Lower lobe of right lung (tissue), 2 donors: ENCODE measurements at regions not wholly inside any gene's neighbourhood (a gene's known extent, or its start where the extent isn't known, plus 50 kb on each side); places are given as distances from the start of the nearest gene placed in this dataset.

Experiments
- ATAC-seq, 2 donors: fragments of 200-7000 bp; cut with Tn5 transposase; one replicate each; pipeline ENCODE4 v1.9.1; 2020 to 2022; ENCODE audit warnings: mild to moderate bottlenecking in 2 of 2, moderate library complexity in 2 of 2
- DNase-seq: peaks from one replicate; pipeline ENCODE4 v3.0.0-alpha.2; 2020
- H3K27ac ChIP-seq: fragments of 200-600 bp; one replicate; pipeline ENCODE4 v1.8.0; 2022
- H3K27me3 ChIP-seq: fragments of 200-600 bp; one replicate; pipeline ENCODE4 v1.8.0; 2022; ENCODE audit warnings: low read depth
- H3K36me3 ChIP-seq: fragments of 200-600 bp; one replicate; pipeline ENCODE4 v1.8.0; 2022; ENCODE audit warnings: mild to moderate bottlenecking
- H3K4me1 ChIP-seq: fragments of 200-600 bp; one replicate; pipeline ENCODE4 v1.8.0; 2022
- H3K4me3 ChIP-seq: fragments of 200-600 bp; one replicate; pipeline ENCODE4 v1.8.0; 2022; ENCODE audit warnings: mild to moderate bottlenecking
- H3K9me3 ChIP-seq: fragments of 200-600 bp; one replicate; pipeline ENCODE4 v1.8.0; 2022
- intact Hi-C: fragments of 100-400 bp; cut with DNase I; formaldehyde crosslinking; loops from one replicate; pipeline ENCODE4 v1.11.0; 2022
- TF ChIP-seq, protein P1 (sequence below): fragments of 200-600 bp; IDR thresholded peaks from one replicate; pipeline ENCODE4 v1.8.0; 2022; ENCODE audit warnings: antibody characterized with exemption, mild to moderate bottlenecking
- donor health status: DM: no; HTN: yes; CAD: no; lungs with severe emphysema.

DNA sequence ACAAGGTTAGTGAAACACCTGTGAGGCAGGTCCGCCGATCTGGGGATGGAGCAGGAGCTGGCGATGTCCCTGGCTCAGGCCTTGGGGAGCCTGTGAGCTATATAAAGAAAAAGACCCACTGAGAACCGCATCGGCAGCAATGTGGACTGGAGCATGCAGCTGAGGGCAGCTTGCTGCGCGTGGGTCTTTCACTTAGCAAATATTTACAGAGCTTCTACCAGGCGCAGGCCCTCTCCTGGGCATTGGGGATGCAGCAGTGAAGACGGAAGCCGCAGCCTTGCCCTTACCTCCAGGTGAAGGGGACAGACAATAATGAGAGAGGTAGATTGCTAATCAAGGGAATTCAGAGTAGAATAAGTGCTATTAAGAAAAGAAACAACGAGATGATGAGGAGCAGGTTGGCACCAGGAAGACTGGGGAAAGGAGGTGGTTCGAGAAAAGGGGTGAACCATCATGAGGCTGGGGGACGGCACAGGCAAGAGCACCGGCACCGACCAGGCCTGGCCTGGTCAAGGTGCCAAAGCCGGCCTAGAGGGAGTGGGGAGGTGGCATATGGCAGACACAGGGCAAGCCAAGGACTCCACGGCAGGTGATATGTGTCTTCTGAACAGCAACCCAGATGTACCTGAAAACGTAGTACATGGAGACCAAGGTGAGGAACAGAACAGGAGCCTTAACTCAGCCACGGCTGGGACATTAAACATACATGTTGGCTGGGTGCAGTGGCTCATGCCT lies 60.7 kb upstream of the PAX7 start:
- H3K4me3 ChIP-seq = no peak overlapping the region
- no peaks in the 10 kb centered on the region for H3K36me3 ChIP-seq
- H3K4me1 ChIP-seq = no peaks in the 10 kb centered on the region
- H3K9me3 ChIP-seq = peaks cover 7% of the 10 kb centered on the region
- H3K27me3 ChIP-seq = peaks cover 5% of the 10 kb centered on the region
- TF ChIP-seq, protein P1, sequence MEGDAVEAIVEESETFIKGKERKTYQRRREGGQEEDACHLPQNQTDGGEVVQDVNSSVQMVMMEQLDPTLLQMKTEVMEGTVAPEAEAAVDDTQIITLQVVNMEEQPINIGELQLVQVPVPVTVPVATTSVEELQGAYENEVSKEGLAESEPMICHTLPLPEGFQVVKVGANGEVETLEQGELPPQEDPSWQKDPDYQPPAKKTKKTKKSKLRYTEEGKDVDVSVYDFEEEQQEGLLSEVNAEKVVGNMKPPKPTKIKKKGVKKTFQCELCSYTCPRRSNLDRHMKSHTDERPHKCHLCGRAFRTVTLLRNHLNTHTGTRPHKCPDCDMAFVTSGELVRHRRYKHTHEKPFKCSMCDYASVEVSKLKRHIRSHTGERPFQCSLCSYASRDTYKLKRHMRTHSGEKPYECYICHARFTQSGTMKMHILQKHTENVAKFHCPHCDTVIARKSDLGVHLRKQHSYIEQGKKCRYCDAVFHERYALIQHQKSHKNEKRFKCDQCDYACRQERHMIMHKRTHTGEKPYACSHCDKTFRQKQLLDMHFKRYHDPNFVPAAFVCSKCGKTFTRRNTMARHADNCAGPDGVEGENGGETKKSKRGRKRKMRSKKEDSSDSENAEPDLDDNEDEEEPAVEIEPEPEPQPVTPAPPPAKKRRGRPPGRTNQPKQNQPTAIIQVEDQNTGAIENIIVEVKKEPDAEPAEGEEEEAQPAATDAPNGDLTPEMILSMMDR = no peak
- H3K27ac ChIP-seq = no peak overlapping the region
- no peak for DNase-seq
- intact Hi-C loops = no loop called here
- ATAC-seq = no peak

DNA sequence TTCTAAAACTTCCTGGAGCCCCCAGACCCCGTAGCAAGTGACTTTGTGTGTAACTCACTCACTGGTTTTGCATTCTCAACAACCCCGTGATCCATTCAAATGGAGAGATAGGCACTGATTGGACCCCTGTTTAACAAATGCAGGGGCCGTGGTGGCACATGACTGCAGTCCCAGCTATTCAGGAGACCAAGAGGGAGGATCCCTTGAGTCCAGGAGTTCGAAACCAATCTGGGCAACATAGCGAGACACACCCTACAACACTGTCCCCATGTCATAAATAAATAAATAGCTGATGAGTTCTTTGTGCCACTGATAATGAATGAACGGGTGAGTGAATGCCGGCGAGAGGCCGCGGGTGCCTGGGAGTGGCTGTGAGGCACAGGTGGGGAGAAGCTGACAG lies 59.4 kb upstream of the PAX7 start:
- Histone ChIP-seq H3K4me1 (no peaks in the 10 kb centered on the region), H3K27ac (no peak overlapping the region), H3K27me3 (peaks cover 7% of the 10 kb centered on the region), H3K4me3 (no peak overlapping the region), H3K36me3 (no peaks in the 10 kb centered on the region), H3K9me3 (peaks cover 7% of the 10 kb centered on the region)
- ATAC-seq (no peak), DNase-seq (no peak)
- TF ChIP-seq, protein P1 = no peak
- intact Hi-C loops = no loop called here

DNA sequence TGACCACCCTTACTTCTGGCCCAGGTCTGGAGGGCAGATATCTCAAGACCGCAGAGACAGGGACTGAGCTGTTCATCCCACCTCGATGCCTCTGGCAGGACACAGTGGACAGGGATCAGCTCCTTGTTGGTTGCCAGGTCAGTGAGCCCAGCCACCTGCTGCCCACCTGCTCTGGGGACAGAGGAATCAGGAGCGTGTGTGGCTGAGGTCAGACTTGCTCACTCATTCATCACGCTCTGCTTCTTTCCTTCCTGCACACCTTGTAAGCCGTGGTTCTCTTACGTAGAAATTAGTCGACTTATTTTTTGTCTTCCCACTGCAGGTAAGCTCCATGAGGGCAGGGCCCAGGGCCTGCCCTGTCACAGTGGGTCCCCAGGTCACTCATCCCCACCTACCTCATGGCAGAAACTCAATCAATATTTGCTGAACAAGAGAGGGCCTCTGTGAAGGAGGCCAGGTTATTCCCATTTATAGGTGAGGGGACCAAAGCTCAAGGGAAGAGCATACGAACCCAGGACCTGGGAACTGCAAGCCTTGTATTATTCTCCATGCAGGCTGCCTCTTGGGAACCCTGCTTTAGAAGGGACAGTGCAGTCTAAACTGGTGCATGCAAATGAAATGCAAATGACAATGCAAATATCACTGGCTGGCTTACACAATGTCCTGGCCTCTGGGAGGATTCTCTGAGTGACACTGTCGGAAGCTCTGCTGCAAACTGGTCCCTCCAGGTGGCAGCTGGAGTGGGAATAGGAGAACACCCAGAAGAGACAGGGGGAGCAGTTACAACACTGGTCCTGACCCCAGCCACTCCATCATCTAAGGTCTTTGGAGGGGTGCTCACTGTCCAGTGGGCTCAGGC lies 58.4 kb upstream of the PAX7 start:
- Histone ChIP-seq H3K36me3 (no peaks in the 10 kb centered on the region), H3K4me3 (no peak overlapping the region), H3K4me1 (no peaks in the 10 kb centered on the region), H3K9me3 (peaks cover 7% of the 10 kb centered on the region), H3K27me3 (peaks cover 7% of the 10 kb centered on the region), H3K27ac (no peak overlapping the region)
- intact Hi-C loops = no loop called here
- DNase-seq (no peak), ATAC-seq (no peak)
- TF ChIP-seq, protein P1 = no peak

DNA sequence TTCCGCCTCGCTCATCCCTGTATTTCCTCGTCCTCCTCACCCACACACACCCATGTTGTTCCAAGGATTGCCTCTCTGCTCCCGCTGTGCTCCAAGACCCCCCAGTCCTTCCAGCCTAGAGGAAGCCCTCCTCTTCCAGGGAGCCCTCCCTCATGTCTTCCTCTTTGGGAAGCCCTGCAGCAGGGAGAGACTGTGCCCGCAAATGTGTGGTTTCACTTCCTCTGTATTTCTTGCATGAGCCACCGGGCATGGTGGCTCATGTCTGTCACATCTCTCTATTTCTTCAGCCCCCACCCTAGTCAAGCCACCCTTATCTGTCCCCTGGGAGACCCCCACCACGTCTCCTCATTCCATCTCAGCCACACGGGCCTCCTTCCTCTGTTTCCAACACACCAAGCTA lies 57.5 kb upstream of the PAX7 start:
- H3K27ac ChIP-seq = no peak overlapping the region
- intact Hi-C loops = no loop called here
- TF ChIP-seq, protein P1 = no peak
- no peaks in the 10 kb centered on the region for H3K36me3 ChIP-seq
- no peak for ATAC-seq
- H3K4me3 ChIP-seq = no peak overlapping the region
- peaks cover under 1% of the 10 kb centered on the region for H3K9me3 ChIP-seq
- no peak for DNase-seq
- H3K4me1 ChIP-seq = no peaks in the 10 kb centered on the region
- peaks cover 7% of the 10 kb centered on the region for H3K27me3 ChIP-seq

DNA sequence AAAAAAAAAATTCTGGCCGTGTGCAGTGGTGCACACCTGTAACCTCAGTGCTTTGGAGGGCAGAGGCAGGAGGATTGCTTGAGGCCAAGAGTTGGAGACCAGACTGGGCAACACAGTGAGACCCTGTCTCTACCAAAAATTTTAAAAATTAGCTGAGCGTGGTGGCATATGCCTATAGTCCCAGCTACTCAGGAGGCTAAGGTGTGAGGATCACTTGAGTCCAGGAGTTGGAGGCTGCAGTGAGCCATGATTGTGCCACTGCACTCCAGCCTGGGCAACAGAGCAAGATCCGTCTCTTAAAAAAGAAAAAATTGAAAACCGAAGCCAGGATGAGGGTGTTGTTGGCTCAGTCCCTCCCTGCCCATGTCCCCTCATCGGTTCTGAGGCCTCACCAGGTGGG lies 55.9 kb upstream of the PAX7 start:
- H3K36me3 ChIP-seq = no peaks in the 10 kb centered on the region
- intact Hi-C loops = no loop called here
- ATAC-seq (no peak), DNase-seq (no peak)
- H3K9me3 ChIP-seq = no peaks in the 10 kb centered on the region
- H3K4me1 ChIP-seq = no peaks in the 10 kb centered on the region
- H3K27ac ChIP-seq = no peak overlapping the region
- no peak overlapping the region for H3K4me3 ChIP-seq
- peaks cover 7% of the 10 kb centered on the region for H3K27me3 ChIP-seq
- TF ChIP-seq, protein P1 = no peak
